Glutamatergic neuron (in vitro differentiated cells): ENCODE measurements at regions not wholly inside any gene's neighbourhood (a gene's known extent, or its start where the extent isn't known, plus 50 kb on each side); places are given as distances from the start of the nearest gene placed in this dataset.

ENCODE experiments used
- DNase-seq: peaks from one replicate; pipeline ENCODE4 v3.0.0; 2022
- H3K27ac Mint-ChIP-seq: one replicate; pipeline ENCODE4 v1.8.0; 2020; ENCODE audit warnings: mild to moderate bottlenecking, mixed read lengths, inconsistent platforms; ENCODE audit not compliant: unreplicated experiment
- H3K27me3 Mint-ChIP-seq: one replicate; pipeline ENCODE4 v1.8.0; 2020; ENCODE audit warnings: mild to moderate bottlenecking, moderate library complexity, mixed read lengths, inconsistent platforms; ENCODE audit not compliant: unreplicated experiment
- H3K36me3 Mint-ChIP-seq: one replicate; pipeline ENCODE4 v1.8.0; 2020; ENCODE audit warnings: mild to moderate bottlenecking, mixed read lengths, inconsistent platforms; ENCODE audit not compliant: unreplicated experiment
- H3K4me1 Mint-ChIP-seq: one replicate; pipeline ENCODE4 v1.8.0; 2020; ENCODE audit warnings: mild to moderate bottlenecking, low read depth, mixed read lengths, inconsistent platforms; ENCODE audit not compliant: unreplicated experiment
- H3K4me3 Mint-ChIP-seq: one replicate; pipeline ENCODE4 v1.8.0; 2020; ENCODE audit warnings: mild to moderate bottlenecking, mixed read lengths, inconsistent platforms; ENCODE audit not compliant: unreplicated experiment
- H3K9me3 Mint-ChIP-seq: one replicate; pipeline ENCODE4 v1.8.0; 2020; ENCODE audit warnings: mild to moderate bottlenecking, moderate library complexity, mixed read lengths, inconsistent platforms; ENCODE audit not compliant: unreplicated experiment
- CTCF ChIP-seq: fragments of 200-600 bp; sonication (generic); IDR thresholded peaks from one replicate; pipeline ENCODE4 v1.5.0; 2021; ENCODE audit not compliant: partially characterized antibody, unreplicated experiment

DNA sequence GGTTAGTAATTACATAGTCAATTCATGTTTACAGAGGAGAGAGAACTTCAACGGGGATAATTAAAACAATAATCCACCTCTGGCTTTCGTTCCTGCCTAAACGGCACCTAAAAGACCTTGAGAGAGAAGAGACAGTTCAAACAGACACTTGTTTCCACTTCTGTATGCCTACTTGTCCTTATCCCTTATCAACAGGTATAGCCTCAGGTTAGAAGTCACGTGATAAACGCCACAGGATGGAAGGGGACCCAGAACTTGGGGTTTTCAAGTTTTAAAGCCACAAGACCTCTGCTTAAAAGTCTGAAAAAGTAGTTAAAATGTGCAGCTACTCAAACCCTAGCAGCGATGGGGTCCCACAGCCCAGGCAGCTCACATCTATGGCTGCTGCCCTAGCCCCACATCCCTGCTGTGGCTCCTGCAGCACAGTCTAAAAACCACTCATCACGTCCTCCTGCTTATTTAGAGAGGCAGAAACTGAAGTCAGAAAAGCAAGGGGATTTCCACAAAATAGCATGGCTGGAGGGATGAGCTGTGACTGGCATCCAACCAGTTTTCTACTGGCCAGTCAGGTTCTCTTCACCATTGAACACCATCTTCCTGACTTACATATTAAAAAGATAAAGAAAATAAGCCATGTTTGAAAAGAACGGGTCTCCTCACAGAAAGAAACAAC is 51.2 kb upstream of the SEC16B start:
- H3K4me3 Mint-ChIP-seq: no peak overlapping the region

GRCh38 chr1:178021950-178022349 is 52.1 kb upstream of the SEC16B start:
- H3K27me3 Mint-ChIP-seq: peaks cover 5% of the 10 kb centered on the region
- H3K4me1 Mint-ChIP-seq: no peaks in the 10 kb centered on the region
- H3K9me3 Mint-ChIP-seq: peaks cover 2% of the 10 kb centered on the region
- TF ChIP-seq CTCF: no peak
- H3K27ac Mint-ChIP-seq: no peak overlapping the region
- no peaks in the 10 kb centered on the region for H3K36me3 Mint-ChIP-seq
- no peak for DNase-seq
- no peak overlapping the region for H3K4me3 Mint-ChIP-seq

More for the DNA sequence above, 51.2 kb upstream of the SEC16B start:
- no peaks in the 10 kb centered on the region for H3K36me3 Mint-ChIP-seq
- H3K27me3 Mint-ChIP-seq: peaks cover 5% of the 10 kb centered on the region
- no peak overlapping the region for H3K27ac Mint-ChIP-seq
- no peak for TF ChIP-seq CTCF
- H3K9me3 Mint-ChIP-seq: peaks cover 2% of the 10 kb centered on the region
- no peak for DNase-seq
- no peaks in the 10 kb centered on the region for H3K4me1 Mint-ChIP-seq

DNA sequence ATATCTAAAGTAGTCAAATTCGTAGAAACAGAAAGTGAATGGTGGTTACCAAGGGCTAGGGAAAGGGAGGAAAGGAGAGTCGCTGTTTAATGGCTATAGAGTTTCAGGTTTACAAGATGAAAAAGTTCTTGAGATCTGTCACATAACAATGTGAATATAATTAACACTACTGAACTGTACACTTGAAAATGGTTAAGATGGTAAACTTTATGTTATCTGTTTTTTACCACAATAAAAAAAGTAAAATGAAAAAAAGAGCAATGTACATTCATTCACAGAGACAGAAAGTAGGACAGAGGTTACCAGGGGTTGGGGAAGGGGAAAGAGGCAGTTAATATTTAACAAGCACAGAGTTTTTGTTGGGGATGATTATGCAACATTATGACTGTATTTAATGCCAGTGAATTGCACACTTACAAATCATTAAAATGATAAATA is 53.3 kb upstream of the SEC16B start:
- no peaks in the 10 kb centered on the region for H3K4me1 Mint-ChIP-seq
- H3K4me3 Mint-ChIP-seq: no peak overlapping the region
- H3K27ac Mint-ChIP-seq: no peak overlapping the region
- TF ChIP-seq CTCF: no peak
- no peaks in the 10 kb centered on the region for H3K36me3 Mint-ChIP-seq
- H3K9me3 Mint-ChIP-seq: no peaks in the 10 kb centered on the region
- H3K27me3 Mint-ChIP-seq: peaks cover 2% of the 10 kb centered on the region
- no peak for DNase-seq

- Mint-ChIP-seq H3K9me3 (no peaks in the 10 kb centered on the region), H3K4me3 (no peak overlapping the region), H3K27ac (no peak overlapping the region), H3K4me1 (no peaks in the 10 kb centered on the region), H3K27me3 (peaks cover 2% of the 10 kb centered on the region), H3K36me3 (no peaks in the 10 kb centered on the region)
- no peak for TF ChIP-seq CTCF
- DNase-seq: no peak
Measured at GRCh38 chr1:178024504-178024903, 54.6 kb upstream of the SEC16B start.

DNA sequence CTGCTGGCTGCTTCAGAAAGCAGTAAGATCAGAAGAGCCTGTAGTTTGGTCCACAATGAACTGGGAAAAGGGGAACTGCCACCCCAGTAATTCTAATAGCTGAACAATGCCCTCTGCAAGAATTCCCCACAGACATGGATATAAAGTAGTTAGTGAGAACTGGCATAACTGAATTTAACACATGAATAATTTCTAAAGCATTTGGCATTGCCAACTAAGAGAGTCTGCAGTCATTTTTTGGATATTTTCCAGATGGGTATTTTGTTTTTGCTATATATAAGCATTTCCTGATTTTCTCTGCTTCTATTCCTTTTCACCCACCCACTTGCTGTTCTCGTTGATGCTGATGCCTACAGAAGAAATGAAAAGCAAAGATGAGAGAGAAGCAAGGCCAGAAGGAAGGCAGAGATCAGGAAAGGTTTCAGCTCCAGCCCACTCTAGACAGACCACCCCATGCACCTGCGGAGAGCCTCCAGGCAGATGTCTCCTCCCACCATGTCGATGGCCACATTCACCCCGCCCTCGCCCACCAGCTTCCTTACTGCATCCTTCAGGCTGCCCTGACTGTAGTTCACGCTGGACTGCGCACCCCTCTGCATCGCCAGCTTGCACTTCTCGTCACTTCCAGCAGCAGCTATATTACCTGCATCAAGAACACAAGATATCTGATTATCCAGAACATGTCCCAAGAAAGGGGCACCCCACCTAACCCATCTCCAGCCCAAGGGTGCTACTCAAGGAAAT is 55.9 kb upstream of the SEC16B start:
- no peaks in the 10 kb centered on the region for H3K4me1 Mint-ChIP-seq
- H3K27me3 Mint-ChIP-seq: no peaks in the 10 kb centered on the region
- no peaks in the 10 kb centered on the region for H3K9me3 Mint-ChIP-seq
- TF ChIP-seq CTCF: no peak
- no peak overlapping the region for H3K27ac Mint-ChIP-seq
- H3K4me3 Mint-ChIP-seq: no peak overlapping the region
- H3K36me3 Mint-ChIP-seq: no peaks in the 10 kb centered on the region
- no peak for DNase-seq
